Choroid plexus epithelial cell (primary cell): ENCODE measurements at regions not wholly inside any gene's neighbourhood (a gene's known extent, or its start where the extent isn't known, plus 50 kb on each side); places are given as distances from the start of the nearest gene placed in this dataset.
"Not testable (repeated sequence)": the region's sequence is repeated elsewhere in the genome, so short reads cannot be mapped to it uniquely, and the experiment has no call there.

Source experiments
- DNase-seq: peaks from one replicate; pipeline ENCODE4 v3.0.0-alpha.2; 2010; ENCODE audit warnings: low read depth
- H3K4me3 ChIP-seq: 2 replicates; pipeline ENCODE4 v1.5.1; 2011; ENCODE audit warnings: low read depth, mild to moderate bottlenecking, control low read depth, low read length, moderate library complexity

DNA sequence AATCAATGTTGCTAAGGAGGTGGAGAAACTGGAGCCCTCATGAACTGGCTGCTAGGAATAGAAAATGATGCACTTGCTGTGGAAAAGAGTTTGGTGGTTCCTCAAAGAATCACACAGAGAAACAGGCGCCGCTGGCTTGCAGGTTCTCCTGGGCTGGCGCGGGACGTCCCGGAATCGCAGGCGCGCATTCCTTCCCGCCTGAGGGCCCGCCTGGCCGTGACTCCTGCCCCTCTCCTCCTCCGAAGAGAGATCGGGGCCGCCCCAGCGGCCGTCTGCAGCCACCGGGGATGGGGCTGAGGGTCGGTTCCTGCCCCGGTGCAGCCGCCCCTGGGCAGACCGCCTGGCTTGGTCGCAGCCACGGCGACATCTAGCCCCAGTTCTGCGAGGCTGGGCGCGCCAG, 284.4 kb downstream of the CWH43 start:
- not testable (repeated sequence) for H3K4me3 ChIP-seq, DNase-seq

DNA sequence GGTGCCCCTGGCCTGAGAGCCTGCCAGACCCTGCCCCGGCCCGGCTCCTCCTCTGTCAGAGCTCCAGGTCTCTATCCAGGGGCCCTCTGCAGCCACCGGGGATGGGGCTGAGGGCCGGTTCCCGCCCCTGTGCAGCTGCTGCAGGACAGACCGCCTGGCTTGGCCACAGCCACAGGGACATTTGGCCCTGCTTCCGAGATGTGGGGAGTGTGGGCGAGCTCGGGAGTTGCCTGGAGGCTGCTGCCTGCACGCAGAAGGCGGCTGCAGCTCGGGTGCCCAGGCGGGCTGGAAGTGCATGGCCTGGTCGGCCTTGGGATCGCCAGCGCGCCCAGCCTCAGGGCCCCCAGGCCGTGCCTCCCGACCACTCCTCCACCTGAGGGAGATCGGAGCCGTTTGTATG, 284.8 kb downstream of the CWH43 start:
- DNase-seq, H3K4me3 ChIP-seq: not testable (repeated sequence)

DNA sequence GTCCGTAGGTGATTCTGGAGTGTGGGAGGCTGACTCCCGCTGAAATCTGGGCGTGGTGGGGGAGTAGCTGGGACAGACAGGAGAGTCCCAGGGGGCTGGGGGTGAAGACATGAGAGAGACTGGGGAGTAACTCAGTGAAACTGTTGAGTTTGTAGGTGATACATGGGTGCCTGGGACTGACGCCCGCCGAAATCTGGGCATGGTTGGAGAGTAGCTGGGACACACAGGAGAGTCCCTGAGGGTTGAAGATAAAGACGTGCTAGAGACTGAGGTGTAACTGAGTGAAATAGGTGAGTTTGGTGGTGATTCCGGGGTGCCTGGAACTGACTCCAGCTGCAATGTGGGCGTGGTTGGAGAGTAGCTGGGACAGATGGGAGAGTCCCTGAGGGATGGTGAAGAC, 299.8 kb downstream of the CWH43 start:
- not testable (repeated sequence) for H3K4me3 ChIP-seq, DNase-seq

- DNase-seq, H3K4me3 ChIP-seq: not testable (repeated sequence)
Observed at GRCh38 chr4:49286926-49287745, 301.1 kb downstream of the CWH43 start.

DNA sequence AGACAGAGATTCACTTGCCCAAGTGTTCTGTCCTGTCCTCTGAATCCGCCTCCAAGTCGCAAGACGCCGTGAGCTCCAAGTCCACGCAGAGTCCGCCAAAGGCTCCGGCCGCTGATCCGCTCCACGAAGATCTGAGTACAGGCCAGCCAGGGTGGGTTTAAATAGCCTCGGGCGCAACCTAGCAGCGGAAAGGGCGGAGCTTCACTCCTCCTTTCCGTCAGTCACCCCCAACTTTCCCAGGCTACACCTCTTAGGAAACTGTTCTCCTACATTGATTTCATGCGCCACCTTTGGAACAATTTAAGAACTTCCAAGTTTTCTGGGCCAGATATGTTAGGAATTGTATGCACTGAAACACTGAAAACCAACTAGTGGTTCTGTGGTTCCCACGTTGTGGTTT, 301.8 kb downstream of the CWH43 start:
- DNase-seq, result not testable (repeated sequence)

DNA sequence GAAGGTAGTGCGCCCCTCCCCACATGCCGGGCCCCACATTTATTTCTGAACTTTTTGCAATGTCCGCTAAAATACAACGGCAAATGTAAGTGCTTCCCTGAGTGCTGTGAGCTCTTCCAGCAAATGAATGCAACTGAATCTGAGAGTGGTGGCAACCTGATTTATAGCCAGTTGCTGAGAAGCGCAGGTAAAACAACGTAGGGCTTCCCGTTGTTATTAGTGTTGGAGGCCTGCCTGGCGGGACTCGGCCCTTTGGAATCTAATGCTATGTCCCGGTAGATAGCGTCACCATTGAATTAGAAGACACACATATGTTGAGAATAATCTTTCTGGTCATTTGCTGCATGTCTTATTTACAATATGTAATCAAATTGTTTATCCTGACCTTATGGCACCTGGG, 302.7 kb downstream of the CWH43 start:
- not testable (repeated sequence) for DNase-seq, H3K4me3 ChIP-seq

More for the DNA sequence above, 301.8 kb downstream of the CWH43 start:
- not testable (repeated sequence) for H3K4me3 ChIP-seq

DNA sequence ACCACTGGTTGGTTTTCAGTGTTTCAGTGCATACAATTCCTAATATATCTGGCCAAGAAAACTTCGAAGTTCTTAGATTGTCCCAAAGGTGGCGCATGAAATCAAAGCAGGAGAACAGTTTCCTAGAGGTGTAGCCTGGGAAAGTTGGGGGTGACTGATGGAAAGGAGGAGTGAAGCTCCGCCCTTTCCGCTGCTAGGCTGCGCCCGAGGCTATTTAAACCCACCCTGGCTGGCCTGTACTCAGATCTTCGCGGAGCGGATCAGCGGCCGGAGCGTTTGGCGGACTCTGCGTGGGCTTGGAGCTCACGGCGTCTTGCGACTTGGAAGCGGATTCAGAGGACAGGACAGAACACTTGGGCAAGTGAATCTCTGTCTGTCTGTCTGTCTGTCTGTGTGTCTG, 328.7 kb downstream of the CWH43 start:
- not testable (repeated sequence) for H3K4me3 ChIP-seq, DNase-seq

DNA sequence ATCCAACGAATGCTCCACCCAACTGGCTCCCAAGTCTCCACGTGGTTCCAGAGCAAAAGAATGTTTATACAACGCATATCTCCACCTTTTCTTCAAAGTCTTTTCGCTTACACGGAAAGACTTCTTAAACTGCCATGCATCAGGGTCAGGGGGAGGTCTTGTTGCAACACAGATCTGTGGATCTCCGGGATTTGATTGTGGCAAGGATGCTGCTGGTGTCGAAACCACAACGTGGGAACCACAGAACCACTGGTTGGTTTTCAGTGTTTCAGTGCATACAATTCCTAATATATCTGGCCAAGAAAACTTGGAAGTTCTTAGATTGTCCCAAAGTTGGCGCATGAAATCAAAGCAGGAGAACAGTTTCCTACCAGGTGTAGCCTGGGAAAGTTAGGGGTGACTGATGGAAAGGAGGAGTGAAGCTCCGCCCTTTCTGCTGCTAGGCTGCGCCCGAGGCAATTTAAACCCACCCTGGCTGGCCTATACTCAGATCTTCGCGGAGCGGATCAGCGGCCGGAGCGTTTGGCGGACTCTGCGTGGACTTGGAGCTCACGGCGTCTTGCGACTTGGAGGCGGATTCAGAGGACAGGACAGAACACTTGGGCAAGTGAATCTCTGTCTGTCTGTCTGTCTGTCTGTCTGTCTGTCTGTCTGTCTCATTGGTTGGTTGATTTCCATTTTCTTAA, 334.8 kb downstream of the CWH43 start:
- DNase-seq, H3K4me3 ChIP-seq: not testable (repeated sequence)

DNA sequence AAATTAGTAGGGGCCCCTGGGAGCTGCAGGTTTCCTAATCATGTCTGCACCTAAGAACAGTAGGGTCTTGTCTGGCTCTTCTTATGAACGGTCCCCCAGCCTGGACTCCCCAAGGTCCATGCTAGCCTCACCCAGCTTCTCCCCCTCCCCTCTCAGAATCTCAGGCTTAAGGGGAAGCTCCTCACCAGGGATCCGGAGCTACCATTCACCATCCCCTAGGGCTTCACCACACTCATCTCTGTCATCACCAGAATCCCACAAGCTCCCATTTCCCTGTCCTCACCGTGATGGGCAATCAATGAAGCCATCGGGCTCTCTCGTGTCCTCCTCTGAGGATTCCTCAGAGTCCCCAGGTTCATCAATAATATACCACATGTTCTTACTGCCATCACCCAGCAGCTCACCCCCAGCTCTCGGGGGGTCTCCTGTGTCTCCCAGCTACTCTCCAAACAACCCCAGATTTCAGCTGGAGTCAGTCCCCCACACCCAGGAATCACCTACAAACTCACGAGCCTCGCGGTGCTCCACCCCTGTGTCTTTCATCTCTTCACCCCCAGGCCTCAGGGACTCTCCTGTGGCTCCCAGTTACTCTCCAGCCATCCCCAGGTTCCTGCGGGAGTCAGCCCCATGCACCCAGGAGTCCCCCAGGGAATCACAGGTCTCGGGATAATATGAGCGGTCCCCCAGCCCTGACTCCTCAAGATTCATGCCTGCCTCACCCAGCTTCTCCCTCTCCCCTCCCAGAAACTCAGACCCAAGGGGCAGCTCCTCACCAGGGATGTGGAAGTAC, 335.6 kb downstream of the CWH43 start:
- DNase-seq, H3K4me3 ChIP-seq: not testable (repeated sequence)

DNA sequence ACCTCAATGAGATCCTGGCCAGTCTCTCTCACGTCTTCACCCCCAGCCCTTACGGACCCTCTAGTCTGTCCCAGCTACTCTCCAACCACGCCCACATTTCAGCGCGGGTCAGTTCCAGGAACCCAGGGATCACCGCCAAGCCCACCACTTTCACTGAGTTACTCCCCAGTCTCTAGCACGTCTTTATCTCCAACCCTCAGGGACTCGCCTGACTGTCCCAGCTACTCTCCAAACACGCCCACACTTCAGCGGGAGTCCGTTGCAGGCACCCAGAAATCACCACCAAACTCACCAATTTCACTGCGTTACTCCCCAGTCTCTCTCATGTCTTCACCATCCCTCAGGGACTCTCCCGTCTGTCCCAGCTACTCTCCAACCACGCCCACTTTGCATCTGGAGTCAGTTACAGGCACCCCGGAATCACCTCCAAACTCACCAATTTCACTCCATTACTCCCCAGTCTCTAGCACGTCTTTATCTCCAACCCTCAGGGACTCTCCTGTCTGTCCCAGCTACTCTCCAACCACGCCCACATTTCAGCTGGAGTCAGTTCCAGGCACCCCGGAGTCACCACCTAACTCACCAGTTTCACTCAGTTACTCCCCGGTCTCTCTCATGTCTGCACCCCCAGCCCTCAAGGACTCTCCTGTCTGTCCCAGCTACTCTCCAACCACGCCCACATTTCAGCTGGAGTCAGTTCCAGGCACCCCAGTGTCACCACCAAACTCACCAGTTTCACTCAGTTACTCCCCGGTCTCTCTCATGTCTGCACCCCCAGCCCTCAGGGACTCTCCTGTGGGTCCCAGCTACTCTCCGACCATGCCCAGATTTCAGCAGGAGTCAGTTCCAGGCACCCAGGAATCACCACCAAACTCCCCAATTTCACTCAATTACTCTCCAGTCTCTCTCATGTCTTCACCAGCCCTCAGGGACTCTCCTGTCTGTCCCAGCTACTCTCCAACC, 336.8 kb downstream of the CWH43 start:
- not testable (repeated sequence) for H3K4me3 ChIP-seq, DNase-seq

DNA sequence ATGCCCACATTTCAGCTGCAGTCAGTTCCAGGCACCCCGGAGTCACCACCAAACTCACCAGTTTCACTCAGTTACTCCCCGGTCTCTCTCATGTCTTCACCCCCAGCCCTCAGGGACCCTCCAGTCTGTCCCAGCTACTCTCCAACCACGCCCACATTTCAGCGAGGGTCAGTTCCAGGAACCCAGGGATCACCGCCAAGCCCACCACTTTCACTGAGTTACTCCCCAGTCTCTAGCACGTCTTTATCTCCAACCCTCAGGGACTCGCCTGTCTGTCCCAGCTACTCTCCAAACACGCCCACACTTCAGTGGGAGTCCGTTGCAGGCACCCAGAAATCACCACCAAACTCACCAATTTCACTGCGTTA, 337.5 kb downstream of the CWH43 start:
- not testable (repeated sequence) for DNase-seq

More for the DNA sequence above, 337.5 kb downstream of the CWH43 start:
- not testable (repeated sequence) for H3K4me3 ChIP-seq
